ENCODE measurements at regions not wholly inside any gene's neighbourhood (a gene's known extent, or its start where the extent isn't known, plus 50 kb on each side); places are given as distances from the start of the nearest gene placed in this dataset.
A peak's percentile ranks its signal among the peaks of the same experiment; 100 is the strongest.
"Not testable (repeated sequence)": the region's sequence is repeated elsewhere in the genome, so short reads cannot be mapped to it uniquely, and the experiment has no call there.

DNA sequence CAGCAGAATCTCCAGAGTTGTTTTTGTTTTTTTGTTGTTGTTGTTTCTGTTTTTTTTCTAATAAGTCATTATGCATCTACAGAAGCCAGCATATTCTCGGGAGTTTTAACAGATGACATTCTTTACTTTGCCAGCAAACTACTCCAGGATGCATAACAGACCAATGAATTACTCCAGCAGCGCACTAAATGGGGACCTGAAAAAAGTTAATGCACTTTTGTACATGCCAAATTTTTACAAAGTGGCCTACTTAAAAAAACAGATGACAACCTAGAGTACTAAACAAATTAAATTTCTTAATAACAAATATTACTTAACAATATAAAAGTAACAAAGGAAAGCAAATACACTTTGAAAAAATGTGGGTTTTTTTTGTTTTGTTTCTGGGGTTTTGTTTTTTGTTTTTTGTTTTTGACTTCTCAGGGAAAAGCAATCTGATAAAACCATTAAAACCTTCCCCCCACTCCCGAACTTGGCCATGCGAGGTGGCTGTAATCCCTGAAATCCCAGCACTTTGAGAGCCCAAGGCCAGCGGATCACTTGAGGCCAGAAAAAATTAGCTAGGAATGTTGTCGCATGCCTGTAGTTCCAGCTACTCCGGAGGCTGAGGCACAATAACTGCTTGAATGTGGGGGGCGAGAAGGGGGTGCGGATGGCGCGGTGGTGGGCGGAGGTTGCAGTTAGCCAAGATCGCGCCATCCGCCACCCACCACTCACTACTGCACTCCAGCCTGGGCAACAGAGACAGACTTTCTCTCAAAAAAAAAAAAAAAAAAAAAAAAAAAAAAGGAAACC lies 352.4 kb downstream of the CETN3 start:
- DNase-seq (ENCODE audit: low spot score) = no peak

DNA sequence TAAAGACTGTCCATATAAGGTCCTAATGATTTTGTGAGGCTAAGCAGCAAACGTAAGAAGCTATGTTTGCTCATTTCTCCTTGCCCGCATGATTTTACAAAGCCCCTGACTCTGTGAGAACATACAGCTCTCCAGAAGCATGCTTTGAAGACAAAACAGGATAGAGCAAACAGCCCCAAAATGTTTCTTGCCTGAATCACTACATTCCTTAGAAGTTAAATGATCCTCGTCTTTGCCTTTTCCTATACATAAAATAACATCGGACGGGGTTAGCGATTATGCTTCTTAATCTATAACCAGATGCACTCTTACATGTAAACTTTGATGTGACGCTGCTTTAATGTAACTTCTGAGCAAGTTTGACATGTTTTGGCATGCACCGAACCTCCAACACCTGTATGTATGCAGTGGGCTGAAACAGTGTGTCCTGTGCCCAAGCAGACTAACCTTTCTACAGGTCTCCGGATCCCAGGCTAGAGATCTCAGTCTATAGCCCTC lies 353.7 kb downstream of the CETN3 start:
- DNase-seq (ENCODE audit: low spot score) = peak; percentile 34

DNA sequence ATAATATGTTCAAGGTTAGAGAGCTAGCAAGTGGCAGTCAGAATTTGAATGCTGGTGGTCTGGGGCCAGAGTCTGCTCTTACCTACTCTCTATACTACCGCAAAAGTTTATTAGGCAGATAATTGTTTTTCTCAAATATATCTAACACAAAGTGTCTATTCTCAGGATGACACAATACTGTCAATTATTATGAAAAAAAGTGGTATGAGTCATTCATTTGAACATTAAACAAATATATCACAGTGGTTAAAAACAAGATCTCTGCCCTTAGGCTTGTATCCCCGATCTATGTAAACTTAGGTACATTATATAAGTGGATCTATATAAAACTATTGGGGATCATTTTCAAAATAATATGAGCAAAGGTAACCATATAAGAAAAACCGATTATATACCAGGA lies 354.9 kb downstream of the CETN3 start:
- no peak for DNase-seq (ENCODE audit: low spot score)

DNA sequence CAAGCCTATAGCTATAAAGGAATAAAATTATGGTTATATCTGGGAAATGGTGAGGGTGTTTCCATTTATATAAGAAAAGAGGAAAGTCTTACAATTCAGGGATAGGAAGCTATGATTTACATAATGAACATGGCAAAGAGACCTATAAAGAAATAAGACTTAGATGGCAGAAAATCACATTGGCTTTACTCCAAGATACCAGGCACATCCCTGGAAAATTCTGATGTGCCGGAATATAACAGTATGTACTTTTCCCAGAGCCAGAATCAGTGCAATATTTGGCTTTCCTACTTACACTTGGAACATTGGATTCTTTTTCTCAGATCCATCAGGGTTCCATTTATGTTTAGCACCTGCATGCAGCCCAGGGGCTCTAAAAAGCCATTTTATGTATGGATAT lies 357.8 kb downstream of the CETN3 start:
- DNase-seq (ENCODE audit: low spot score) = no peak

DNA sequence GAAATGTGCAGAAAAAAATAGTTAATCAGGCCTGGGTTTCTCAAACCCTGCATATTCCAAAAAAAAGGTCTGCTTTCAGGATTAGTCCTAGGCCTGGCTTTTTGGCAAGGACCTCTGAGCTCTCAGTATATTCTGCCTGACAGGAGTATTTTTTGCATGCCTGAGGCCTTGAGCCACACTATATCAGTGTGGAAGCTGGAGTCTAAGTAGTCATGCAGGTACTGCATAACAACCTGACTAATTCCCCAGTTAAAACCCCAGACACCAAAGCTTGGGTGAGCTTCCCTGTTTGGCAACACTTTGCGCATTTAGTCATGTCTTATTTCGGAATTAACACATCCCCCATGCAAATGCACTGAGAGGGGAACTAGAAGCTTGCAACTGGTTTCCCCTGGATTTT lies 359.5 kb downstream of the CETN3 start:
- DNase-seq (ENCODE audit: low spot score) = no peak

DNA sequence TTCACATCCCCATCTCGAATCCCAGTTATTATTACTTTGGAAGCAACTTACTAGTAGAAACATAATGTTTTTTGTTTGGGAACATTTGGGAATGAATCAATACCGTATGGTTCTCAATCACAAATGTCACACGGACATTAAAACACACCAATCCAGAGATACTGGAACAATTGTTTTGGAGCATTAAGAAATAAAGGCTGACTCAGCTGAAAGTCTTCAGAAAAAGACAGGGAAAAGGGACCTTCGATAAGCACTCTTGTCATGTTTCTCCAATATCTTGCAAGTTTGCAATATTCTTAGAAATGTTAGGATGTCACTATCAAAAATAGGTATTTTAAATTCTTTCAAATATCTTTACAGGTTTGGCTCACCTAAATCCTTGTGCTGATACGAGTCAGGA lies 362.4 kb downstream of the CETN3 start:
- no peak for DNase-seq (ENCODE audit: low spot score)

DNA sequence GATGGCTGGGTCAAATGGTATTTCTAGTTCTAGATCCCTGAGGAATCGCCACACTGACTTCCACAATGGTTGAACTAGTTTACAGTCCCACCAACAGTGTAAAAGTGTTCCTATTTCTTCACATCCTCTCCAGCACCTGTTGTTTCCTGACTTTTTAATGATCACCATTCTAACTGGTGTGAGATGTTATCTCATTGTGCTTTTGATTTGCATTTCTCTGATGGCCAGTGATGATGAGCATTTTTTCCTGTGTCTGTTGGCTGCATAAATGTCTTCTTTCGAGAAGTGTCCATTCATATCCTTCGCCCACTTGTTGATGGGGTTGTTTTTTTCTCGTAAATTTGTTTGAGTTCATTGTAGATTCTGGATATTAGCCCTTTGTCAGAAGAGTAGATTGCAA lies 369.5 kb downstream of the CETN3 start:
- not testable (repeated sequence) for DNase-seq (ENCODE audit: low spot score)

DNA sequence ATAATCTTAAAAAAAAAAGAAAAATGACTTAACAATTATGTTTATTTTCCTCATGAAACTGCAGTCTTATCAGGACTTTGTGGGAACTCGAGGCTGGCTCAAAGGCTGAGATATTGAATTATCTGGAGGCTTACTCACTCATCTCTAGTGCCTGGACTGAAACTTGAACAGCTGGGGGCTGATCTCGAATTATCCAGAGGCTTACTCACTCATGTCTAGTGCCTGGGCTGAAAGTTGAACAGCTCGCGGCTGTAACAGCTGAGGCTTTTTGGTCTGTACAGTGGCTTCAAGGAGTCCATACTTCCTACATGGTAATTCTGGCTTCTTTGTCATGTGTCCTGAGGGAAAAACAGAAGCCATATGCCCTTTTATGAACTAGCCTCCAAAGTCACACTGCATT lies 371.9 kb downstream of the CETN3 start:
- DNase-seq (ENCODE audit: low spot score) = no peak

DNA sequence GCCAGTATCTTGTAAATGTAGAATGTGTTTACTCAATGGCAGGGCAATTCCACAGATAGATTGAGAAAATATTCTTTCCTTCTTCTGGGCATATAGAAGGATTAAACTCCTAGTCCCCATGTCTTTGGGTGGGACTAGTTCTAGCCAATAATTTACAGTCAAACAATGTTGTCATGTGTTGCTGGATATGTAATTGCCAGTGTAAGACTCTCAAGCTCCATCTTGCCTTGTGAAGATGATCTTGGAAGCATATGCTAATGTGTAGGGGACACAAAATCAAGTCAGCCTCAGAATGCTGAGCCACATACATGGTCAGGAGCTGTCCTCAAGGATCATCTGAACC lies 386.9 kb downstream of the CETN3 start:
- no peak for DNase-seq (ENCODE audit: low spot score)

DNA sequence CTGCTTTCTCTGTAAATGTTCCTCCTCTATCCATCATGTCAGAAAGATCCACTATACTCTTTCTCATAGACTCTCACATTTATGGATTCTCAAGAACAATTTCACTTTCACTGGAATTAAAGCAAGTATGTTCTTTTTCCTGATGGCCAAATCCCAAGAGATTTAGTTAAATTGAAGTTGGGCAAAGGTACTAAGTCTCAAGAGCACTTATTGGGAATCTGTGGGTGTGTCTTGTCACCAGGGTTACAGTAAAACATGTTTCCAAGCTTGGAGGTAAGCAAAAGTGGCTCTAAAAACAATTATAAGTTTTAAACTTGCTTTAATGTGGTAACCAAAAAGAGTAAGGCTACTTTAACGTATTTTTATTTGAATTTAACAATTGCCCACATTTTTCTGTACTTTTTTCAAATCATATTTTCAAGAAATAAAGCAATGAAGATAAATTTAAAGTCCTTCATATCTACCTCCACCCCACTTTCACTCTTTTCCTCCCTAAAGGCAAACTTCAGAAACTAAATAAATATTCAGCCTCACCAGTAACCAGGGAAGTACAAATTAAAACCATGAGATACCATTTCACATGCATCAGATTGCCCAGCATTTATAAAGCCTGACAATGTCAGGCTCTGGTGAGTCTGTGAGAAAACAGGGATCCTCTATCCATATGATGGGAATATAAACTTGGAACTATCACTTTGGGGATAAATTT lies 387.4 kb downstream of the CETN3 start:
- DNase-seq (ENCODE audit: low spot score) = no peak

DNA sequence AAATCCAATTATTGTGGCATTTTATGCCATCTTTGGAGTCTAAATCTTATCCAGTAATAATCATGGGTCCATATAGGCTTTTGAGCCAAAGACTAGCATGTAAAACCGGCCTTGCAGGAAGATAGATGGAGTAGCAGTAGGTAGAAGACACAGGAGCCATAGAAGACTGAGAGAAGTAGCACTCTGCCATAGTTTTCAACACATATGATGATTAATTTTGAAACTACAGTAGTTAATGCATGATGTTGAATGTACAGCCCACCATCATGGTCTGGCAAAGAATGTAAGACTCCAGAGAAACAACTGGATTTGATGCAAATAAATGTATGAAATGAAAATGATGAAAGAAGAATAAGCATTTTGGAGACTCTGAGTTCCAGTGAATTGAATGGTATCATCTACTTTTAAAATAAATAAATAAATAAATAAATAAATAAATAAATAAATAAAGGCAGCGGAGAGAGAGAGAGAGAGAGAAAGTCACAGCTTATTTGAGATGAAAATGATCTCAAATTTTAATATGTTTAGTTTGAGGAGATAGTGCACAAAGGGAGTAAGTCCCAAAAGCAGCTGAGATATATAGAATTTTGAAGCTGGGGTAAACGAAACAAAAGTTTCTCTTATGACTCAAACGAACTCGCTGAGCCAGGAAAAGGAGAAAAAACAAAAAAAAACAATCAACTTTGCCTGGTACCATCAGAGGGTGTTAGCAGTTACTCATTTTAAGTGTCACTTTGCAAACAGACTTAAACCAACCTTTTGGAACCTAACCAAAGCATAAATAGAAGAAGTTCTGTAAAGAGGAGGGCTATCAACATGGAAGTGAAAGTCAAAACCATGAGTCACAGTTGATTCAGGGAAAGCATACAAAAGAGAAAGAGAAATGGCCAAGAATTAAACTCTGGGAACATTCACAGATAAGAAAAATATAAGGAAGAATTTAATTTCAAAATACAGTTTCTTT lies 388.7 kb downstream of the CETN3 start:
- peak; percentile 16 for DNase-seq (ENCODE audit: low spot score)

DNA sequence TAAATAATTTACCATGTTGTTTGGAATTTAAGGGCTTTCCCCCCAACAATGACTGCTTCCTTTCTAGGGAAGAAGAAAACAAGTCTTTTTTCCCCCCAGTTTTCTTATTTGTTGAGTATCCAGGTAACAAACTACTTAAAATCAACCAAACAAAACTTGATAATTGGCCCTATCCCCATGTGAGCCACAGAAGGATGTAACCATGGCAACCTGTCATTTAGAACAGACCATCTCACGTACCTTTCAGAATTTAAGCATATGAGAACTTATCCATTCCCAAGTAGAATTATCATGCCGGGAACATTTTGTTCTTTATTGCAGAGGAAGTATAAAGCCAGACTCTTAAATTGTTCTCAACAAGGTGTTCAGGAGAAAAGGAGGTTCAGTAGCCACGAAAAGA lies 392.3 kb downstream of the CETN3 start:
- no peak for DNase-seq (ENCODE audit: low spot score)

DNA sequence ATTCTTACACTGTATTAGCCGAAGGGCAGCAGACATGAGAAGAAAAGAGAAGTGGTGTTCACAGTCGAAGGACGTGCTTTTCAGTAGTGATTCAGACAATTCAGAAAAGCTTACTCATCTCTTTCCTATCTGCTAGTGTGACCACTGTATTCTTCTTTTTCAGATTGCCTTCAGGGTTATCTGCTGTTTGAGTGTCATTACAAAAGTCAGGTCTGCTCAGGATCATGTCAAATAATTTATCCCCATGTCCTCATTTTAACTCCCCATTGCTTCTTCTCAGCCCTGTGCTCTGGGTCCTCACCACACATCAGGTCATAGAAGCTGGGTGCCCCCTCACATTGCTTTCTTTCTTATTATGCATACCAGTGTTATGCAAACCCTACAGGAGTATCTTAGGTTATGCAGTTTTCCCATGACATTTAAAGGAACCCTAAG lies 394.0 kb downstream of the CETN3 start:
- no peak for DNase-seq (ENCODE audit: low spot score)

DNA sequence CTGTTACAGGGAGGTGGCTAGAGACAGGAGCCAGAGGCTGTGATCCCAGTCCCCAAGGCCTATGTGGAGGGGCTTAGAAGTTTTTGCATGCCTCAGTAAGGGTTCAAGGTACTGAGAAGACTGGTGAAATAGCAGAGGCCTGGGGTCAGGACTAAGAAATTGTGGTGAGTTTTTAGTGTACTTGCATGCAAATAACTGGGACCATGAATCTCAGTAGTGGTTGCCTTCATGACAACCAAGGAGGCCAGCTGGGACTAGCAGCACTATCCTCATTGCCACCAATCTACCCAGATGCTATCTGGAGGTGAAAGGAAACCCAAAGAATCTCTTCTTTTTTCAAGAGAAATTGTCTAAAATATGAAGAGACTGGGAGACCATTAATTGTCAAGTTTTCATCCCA lies 395.1 kb downstream of the CETN3 start:
- DNase-seq (ENCODE audit: low spot score) = no peak

DNA sequence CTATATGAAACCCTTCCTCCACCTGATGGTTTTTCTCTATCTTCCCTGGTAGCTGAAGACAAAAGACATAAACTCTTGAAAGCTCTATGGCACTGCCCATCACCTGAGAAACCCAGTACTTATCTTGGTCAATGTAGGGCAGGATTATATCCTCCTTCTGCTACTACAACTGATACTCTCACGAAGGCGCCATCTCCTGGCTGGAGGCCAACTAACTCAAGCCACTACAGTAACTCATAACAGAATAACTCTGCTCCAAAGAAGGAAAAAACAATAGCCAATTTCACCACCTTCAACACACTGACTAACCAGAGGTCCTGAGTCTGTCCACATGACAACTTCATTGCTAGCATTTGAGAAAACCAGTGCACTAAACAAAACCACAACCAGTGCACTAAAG lies 409.2 kb downstream of the CETN3 start:
- DNase-seq (ENCODE audit: low spot score) = no peak

DNA sequence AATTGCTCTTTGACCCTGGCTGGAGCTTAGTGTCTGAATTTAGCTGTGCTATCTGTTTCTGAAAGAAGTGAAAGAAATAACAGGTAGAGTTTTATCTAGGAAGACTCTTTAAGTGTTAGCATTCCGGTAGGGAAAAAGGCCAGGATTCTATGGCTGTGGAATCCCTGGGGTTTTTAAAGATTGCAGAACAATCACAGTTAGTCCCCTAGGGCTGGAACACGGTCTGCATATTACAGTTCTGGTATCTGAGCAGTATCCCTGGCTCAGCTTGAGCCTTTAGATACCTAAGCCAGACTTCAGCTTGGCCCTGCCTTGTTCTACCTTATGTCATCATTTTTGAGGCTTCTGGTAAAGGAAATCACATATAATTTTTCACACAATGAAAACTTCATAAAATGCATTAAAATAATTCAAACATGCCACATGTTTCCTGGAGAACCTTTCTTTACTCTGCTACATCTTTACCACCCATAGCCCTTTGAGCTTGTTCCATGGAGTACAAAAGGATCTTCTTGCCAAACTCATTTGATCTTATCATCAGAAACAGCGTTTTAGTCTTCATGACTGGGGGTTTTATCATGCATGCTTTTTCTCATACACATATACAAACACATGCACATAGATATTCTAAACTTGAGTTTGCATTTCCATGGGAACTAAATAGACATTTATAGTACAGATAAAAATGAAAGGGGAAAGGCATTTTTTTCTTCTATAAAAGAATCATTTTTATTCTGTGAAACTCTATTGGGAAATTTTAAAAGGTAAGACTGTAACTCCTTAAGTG lies 410.8 kb downstream of the CETN3 start:
- no peak for DNase-seq (ENCODE audit: low spot score)

DNA sequence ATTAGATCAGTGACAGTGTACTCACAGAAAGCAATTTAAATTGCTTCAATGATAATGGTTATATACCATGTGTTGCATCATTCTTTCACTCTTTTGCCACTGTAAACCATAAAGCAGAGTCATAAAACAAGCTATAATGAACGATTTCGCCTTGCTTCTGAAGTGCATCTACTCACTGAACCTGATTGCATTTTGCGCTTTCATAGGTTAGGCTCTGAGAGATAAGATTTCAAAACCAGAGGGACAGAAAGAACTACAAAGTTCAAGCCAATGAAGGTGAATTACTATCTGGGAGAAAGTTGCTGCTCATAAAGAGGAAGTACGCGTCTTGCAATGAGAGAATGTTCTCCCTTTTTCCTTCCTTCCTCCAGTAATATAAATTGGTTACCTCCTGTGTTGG lies 412.7 kb downstream of the CETN3 start:
- DNase-seq (ENCODE audit: low spot score) = no peak

DNA sequence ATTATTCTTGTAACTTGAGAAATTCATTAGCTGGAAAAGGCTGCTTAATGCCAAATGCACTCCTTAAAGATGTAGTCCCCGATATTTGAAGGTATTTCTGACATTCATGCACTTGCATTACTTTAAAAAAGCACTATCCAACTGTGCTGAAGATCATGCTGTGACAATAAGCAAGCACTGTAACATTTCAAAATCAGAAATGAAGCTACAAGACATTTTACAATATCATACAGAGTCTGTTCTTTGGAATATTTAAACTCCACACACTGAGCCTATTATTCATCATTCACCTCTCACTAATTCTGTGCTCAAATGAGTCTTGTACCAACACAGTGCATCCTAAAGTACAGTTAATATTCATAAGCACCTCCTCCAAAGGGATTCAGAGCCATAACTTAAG lies 413.2 kb downstream of the CETN3 start:
- DNase-seq (ENCODE audit: low spot score) = no peak

DNA sequence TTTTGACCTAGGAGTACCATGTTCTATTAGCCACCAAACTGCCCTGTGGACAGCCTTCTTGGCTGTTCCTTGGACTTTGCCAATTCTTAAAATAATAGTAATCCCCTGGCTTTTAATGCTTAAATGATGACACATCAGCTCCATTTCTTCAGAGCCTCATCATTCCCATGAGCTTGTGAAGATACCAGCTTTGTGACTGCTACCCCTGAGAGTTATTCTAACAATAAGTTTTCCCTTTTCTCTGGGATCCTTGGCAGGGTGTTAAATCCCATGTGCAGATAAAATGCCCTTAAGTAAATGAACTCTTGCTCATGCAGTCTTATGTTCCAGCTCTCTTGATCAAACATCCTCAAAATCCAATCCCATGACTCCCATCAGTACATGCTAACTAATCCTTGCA lies 415.3 kb downstream of the CETN3 start:
- no peak for DNase-seq (ENCODE audit: low spot score)

DNA sequence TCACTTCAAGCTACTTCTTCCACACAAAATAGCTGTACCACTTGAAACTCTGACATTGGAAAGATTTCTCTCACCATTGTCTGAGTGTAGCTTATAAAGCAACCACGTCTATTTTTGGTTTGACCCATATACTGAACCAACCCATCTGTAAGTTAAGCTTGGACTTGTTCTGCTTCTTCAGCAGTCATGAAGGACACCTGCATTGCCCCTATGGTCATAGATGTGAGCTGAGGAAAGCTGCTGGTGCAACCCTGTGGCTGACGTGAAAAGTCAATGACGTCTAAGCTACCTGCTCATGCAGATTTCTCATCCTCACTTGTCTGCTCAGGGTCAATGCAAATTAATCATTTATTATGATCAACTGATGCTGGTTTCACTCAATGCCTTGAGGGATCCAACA lies 417.4 kb downstream of the CETN3 start:
- DNase-seq (ENCODE audit: low spot score) = no peak

DNA sequence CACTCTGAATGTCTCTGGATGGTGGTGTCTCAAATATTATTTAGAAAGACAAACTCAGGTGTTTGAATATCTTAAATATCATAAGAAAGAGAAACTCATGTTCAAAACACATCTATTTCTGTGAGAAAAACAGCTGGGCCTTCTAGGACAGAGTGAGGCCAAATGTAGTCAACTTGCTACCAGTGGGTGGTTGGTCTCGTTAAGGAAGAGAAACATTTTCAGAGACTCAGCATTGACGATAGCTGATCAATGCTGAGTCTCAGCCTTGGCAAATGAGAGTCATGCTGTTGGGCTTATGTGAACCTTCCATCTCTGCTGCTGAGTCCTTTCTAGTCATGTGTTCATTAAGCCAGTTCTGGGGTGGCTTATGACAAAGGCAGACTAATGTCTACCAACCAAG lies 418.0 kb downstream of the CETN3 start:
- DNase-seq (ENCODE audit: low spot score) = no peak

DNA sequence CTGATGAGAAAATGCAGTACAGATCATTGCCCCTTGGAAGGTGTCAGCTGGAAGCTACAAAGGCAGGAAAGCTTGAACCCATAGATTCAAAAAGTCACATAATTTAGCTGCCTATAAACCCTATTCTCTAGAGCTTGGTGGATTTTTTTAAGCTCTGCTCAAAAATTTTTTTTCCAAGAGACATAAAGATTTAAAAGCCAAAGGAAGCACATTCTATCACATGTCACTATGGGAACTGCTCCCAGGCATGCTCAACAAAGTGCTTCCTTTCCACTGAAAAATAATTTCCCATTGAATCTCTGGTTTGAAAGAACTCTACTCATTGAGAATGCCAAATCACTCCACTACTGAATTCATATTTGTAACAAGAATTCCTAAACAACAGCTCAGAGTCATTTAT lies 419.8 kb downstream of the CETN3 start:
- no peak for DNase-seq (ENCODE audit: low spot score)
